Stimulated activated CD4-positive, alpha-beta T cell treated with anti-CD3 and anti-CD28 coated beads, Interleukin-2, amount 100 ng/mL, for 24 hours (primary cell): ENCODE measurements at regions not wholly inside any gene's neighbourhood (a gene's known extent, or its start where the extent isn't known, plus 50 kb on each side); places are given as distances from the start of the nearest gene placed in this dataset.

ENCODE experiments used
- DNase-seq, 2 donors: peaks; one replicate each; pipeline ENCODE4 v3.0.0-alpha.2; 2020

GRCh38 chr2:19300961-19301360 is 57.5 kb downstream of the OSR1 start:
- DNase-seq: no peak

GRCh38 chr2:19299522-19299921 is 58.9 kb downstream of the OSR1 start:
- DNase-seq: no peak

GRCh38 chr2:19299032-19299431 is 59.4 kb downstream of the OSR1 start:
- DNase-seq: no peak

GRCh38 chr2:19297716-19298115 is 60.7 kb downstream of the OSR1 start:
- DNase-seq: no peak

- DNase-seq: no peak
These were observed 62.4 kb downstream of the OSR1 start for GRCh38 chr2:19295998-19296502.

- no peak for DNase-seq
These were observed 66.4 kb downstream of the OSR1 start for GRCh38 chr2:19292007-19292406.

- DNase-seq: no peak
These were observed 70.1 kb downstream of the OSR1 start for GRCh38 chr2:19288291-19288690.

- no peak for DNase-seq
These were observed 71.1 kb downstream of the OSR1 start for GRCh38 chr2:19287324-19287723.

GRCh38 chr2:19282305-19282704 is 76.1 kb downstream of the OSR1 start:
- DNase-seq: no peak

GRCh38 chr2:19274439-19274838 is 84.0 kb downstream of the OSR1 start:
- no peak for DNase-seq

GRCh38 chr2:19272941-19273470 is 85.4 kb downstream of the OSR1 start:
- DNase-seq: no peak

GRCh38 chr2:19272039-19272438 is 86.4 kb downstream of the OSR1 start:
- no peak for DNase-seq

GRCh38 chr2:19264852-19265251 is 93.6 kb downstream of the OSR1 start:
- no peak for DNase-seq

GRCh38 chr2:19262150-19262549 is 96.3 kb downstream of the OSR1 start:
- DNase-seq: no peak

- DNase-seq: no peak
These were observed 97.4 kb downstream of the OSR1 start for GRCh38 chr2:19261061-19261460.

- no peak for DNase-seq
These were observed 102.3 kb downstream of the OSR1 start for GRCh38 chr2:19256121-19256601.

GRCh38 chr2:19255481-19255880 is 102.9 kb downstream of the OSR1 start:
- DNase-seq: no peak

GRCh38 chr2:19251554-19251953 is 106.9 kb downstream of the OSR1 start:
- no peak for DNase-seq

GRCh38 chr2:19250906-19251305 is 107.5 kb downstream of the OSR1 start:
- DNase-seq: no peak

GRCh38 chr2:19247186-19247585 is 111.2 kb downstream of the OSR1 start:
- no peak for DNase-seq

GRCh38 chr2:19246496-19246895 is 111.9 kb downstream of the OSR1 start:
- no peak for DNase-seq

GRCh38 chr2:19244460-19245363 is 113.7 kb downstream of the OSR1 start:
- DNase-seq: no peak

- DNase-seq: no peak
These were observed 119.9 kb downstream of the OSR1 start for GRCh38 chr2:19238440-19239060.

- DNase-seq: no peak
These were observed 123.1 kb downstream of the OSR1 start for GRCh38 chr2:19235308-19235707.
